HG02884 (cell line): ENCODE measurements at regions not wholly inside any gene's neighbourhood (a gene's known extent, or its start where the extent isn't known, plus 50 kb on each side); places are given as distances from the start of the nearest gene placed in this dataset.
A peak's percentile ranks its signal among the peaks of the same experiment; 100 is the strongest.

Experiments
- ATAC-seq: cut with Tn5 transposase; IDR thresholded peaks from one replicate; pipeline ENCODE4 v1.9.1; 2021; ENCODE audit warnings: mild to moderate bottlenecking, moderate library complexity; ENCODE audit not compliant: unreplicated experiment

GRCh38 chr1:234990328-234990675, 138.3 kb downstream of the TOMM20 start:
- no peak for ATAC-seq

DNA sequence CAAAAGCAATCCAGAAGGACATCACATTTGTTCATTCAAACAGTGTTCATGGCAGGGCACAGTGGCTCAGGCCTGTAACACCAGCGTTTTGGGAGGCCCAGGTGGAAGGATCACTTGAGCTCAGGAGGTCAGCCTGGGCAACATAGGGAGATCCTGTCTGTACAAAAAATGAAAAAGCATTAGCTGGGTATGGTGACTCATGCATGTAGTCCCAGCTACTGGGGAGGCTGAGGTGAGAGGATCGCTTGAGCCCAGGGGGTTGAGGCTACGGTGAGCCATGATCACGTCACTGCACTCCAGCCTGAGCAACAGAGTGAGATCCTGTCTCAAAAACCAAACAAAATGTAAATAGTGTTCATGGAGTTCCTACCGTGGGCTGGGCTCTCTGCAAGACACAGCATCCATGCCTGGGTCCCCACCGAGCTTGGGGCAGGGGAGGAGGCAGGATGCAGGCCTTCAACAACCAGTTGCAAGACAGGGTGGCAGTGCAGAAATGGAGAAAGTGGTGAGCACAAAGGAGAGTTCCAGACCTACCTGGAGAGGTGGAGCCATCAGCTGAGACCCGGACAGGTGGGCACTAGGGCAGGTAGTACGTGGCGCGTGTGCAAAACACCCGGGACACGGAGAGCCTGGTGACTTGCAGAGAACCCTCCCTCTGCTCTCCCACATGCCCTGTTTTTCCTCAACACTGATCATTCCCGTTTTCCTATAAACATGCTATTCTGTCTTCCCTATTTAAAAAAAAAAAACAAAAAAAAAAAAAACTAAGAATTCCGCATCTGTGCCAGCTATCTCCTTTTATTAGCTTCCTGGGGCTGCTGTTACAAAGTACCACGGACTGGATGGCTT, 138.9 kb downstream of the TOMM20 start:
- ATAC-seq, result no peak

- ATAC-seq, result no peak
These were observed 139.6 kb downstream of the TOMM20 start for GRCh38 chr1:234989019-234989418.

GRCh38 chr1:234988536-234988935, 140.1 kb downstream of the TOMM20 start:
- ATAC-seq, result no peak

DNA sequence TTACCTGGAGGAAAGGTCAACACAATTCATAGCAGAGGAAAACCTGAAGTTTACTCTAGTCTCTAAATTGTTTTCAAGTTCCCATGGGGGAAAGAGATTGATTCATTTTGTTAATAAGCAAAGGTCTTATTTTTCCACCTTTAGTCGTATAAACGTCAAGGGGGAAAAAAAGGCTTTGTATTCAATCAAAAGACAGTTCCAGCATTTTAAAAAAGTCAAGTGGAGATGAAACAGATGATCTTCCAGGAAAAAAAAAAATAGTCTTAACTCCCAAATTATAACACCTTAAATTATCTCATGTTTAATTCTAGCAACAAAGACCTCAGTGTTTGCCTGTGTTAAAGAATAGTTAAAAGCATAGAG, 140.5 kb downstream of the TOMM20 start:
- no peak for ATAC-seq

- peak; percentile 75 for ATAC-seq
These were observed 141.1 kb downstream of the TOMM20 start for GRCh38 chr1:234987415-234988154.

GRCh38 chr1:234986750-234987414, 141.8 kb downstream of the TOMM20 start:
- ATAC-seq, result no peak

- no peak for ATAC-seq
These were observed 142.9 kb downstream of the TOMM20 start for GRCh38 chr1:234985516-234986294.

DNA sequence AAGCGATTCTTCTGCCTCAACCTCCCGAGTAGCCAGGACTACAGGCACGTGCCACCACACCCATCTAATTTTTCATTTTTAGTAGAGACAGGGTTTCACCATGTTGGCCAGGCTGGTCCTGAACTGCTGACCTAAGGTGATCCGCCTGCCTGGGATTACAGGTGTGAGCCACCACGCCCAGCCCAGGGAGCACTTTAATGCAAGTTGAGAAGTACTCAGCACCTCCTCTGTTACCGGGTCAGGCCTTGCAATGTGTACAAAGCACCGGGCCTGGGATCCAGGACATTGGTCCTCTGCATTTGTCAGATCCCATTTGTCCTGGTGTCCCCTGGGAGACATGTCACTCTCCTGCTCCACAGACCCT, 143.6 kb downstream of the TOMM20 start:
- ATAC-seq, result no peak

DNA sequence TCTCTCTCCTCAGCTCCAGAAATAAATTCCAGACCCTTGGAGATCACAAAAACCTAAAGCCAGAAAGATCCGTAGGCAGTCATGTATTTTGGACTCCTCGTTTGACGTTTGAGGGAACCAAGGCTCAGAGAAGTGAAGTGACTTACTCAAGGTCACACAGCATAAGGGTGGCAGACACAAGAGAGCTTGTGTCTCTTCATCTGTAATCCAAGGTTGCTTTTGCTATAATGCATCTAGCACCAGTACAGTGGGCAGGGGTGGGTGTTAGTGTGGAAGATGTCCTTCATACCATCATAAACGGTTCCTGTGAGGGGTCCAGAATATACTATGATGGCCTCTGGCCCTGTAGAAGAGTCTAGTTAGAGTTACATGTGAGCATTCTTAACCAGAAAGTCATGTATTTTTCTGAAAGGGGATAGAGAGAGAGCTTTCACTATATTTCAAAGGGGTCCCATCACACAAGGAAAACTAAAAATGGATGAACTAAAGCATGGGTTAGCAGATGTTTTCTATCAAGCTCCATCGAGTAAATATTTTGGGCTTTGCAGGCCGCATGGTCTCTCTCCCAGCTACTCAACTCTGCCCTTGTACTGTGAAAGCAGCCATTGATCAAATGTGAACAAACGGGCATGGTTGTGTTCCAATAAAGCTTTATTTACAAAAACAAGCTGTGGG, 144.9 kb downstream of the TOMM20 start:
- no peak for ATAC-seq

DNA sequence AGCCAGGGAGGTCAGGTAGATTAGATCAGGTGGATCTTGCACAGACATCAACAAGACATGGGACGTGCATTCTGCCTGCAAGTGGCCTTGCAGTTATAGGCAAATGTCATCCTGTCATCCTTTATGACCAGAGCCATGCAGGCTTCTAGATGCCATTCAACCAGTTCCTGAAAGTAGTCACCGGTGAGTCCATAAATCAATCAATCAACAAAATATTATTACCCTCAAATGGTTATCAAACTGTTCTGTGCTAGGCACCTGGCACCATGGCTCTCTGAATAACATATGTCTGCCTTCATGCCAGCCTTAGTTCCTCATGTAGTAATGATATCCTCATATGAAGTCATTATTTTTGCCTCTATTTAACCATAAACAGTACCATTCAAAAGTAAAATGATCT, 146.9 kb downstream of the TOMM20 start:
- no peak for ATAC-seq

GRCh38 chr1:234980645-234981396, 147.8 kb downstream of the TOMM20 start:
- peak; percentile 36 for ATAC-seq

- ATAC-seq, result no peak
These were observed 148.4 kb downstream of the TOMM20 start for GRCh38 chr1:234980291-234980644.

GRCh38 chr1:234979296-234980279, 149.0 kb downstream of the TOMM20 start:
- ATAC-seq, result no peak

- peak; percentile 59 for ATAC-seq
These were observed 150.0 kb downstream of the TOMM20 start for GRCh38 chr1:234978397-234979295.

DNA sequence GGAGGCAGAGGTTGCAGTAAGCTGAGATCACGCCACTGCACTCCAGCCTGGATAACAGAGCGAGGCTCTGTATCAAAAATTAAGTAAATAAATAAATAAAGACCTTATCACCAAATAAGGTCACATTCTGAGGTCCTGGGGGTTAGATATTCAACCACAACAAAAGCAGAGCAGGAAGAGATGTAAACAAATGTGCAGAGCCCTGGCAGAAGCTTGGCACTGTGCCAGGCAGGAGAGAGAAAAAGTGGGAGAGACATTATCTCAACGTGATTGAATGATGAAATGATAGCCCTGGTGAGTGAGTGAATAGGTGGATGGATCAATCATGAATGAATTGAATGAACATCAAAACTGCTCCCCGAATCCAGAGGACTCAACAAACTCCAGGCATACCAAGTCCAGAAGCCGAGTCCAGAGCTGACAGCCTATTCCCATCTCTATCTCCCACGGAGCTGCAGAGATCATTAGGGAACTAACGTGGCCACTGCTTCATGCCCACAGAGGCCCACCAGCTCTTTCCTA, 150.7 kb downstream of the TOMM20 start:
- ATAC-seq, result no peak

GRCh38 chr1:234976861-234977680, 151.6 kb downstream of the TOMM20 start:
- no peak for ATAC-seq
